GM12892 (cell line): ENCODE measurements at regions not wholly inside any gene's neighbourhood (a gene's known extent, or its start where the extent isn't known, plus 50 kb on each side); places are given as distances from the start of the nearest gene placed in this dataset.

Source experiments
- DNase-seq: peaks from one replicate; pipeline ENCODE4 v3.0.0; 2011; ENCODE audit not compliant: insufficient read length
- FAIRE-seq: peaks from 2 replicates; lab custom pipeline; 2011; peaks lifted over from hg19 to GRCh38; lab: Jason Lieb, UNC
- POLR2A ChIP-seq: IDR thresholded peaks from 2 replicates; pipeline ENCODE4 v1.6.1; 2011; ENCODE audit warnings: low read depth, low read length, control low read depth
- POLR2AphosphoS5 ChIP-seq: IDR thresholded peaks from 2 replicates; pipeline ENCODE4 v1.6.1; 2011; ENCODE audit warnings: low read depth, low read length, control low read depth
- TAF1 ChIP-seq: IDR thresholded peaks from 2 replicates; pipeline ENCODE4 v1.6.1; 2011; ENCODE audit warnings: low read depth, mild to moderate bottlenecking, control low read depth, low read length, borderline replicate concordance

GRCh38 chrX:123075947-123076561, 108.0 kb upstream of the GRIA3 start:
- TF ChIP-seq POLR2A (no peak), POLR2AphosphoS5 (no peak), TAF1 (no peak)
- DNase-seq (no peak), FAIRE-seq (no peak)

DNA sequence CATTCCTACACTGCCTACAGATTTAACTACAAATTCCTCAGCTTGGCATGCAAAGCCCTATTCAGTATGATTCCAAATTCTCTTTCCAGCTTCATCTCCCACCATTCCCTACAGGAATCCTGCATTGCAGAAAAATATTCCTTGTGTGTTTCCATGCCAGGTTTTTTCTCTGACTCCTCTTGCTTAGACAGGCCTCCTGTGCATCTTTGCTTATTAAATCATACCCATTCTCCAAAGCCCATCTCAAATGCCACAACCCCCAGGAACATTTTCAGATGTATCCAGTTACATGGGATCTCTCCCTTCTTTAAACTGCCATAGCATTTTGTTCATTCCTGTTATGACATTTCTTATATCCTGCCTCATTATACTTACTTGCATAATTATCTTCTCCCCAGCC, 106.4 kb upstream of the GRIA3 start:
- DNase-seq (no peak), FAIRE-seq (no peak)
- no peak for TF ChIP-seq POLR2A
- no peak for TF ChIP-seq TAF1

DNA sequence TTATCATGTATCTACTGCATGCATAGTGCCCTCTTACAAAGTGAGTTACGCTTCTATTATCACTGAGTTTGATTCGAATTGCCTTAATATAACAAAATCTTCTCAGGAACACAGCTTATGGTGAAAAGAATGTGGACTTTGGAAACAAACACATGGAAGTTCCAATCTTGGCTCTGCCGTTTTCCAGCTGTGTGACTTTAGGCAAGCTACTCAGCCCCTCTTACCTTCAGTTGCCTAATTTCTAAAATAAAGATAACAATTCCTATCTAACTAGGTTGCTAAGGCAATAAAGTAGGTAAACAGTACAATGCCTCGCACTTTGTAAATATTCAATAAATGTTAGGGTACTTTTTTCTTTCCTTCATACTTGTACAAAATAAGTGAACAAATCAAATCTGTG, 104.0 kb upstream of the GRIA3 start:
- FAIRE-seq = no peak
- TF ChIP-seq TAF1 (no peak), POLR2A (no peak), POLR2AphosphoS5 (no peak)
- DNase-seq = no peak

GRCh38 chrX:123081776-123082175, 102.3 kb upstream of the GRIA3 start:
- FAIRE-seq = no peak
- no peak for DNase-seq
- TF ChIP-seq POLR2AphosphoS5 (no peak), TAF1 (no peak), POLR2A (no peak)

DNA sequence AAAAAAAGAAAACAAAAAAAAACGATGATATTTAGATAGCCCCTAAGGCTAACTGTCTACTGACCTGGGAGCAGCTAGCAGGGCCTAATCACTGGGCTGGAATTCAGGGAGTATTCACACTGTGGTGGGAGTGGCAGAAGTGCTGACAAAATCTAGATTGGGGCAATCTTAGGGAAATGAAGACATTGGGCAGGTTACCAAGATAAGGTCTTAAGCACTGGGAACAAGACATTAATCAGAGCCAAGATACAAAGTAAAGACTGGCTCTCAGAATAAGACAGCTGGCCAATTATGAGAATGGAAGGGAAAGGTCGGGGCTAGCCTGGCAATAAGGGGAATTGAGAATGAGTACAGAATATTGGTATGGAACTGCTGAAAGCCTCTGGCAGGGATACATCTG, 100.2 kb upstream of the GRIA3 start:
- TF ChIP-seq POLR2AphosphoS5 (no peak), TAF1 (no peak), POLR2A (no peak)
- FAIRE-seq = no peak

DNA sequence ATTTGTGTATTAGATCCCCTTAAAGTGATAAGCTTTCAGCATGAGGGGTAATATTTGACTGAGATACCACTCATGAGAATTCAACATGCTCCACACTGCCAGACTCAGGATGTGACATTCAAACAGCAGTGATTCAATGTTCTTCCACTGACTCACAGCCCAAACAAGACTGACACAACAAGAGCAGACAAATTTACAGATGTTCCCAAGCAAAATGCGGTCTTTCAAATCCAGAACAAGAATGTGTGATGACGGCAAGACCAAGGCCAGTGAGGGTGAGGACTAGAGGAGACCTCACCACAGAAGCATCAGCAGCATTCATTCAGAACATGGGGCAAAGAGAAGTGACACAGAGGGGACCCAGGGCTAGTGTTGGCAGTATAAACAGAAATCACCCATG, 99.3 kb upstream of the GRIA3 start:
- TF ChIP-seq TAF1 (no peak), POLR2AphosphoS5 (no peak), POLR2A (no peak)
- FAIRE-seq (no peak), DNase-seq (no peak)

More for the DNA sequence above, 100.2 kb upstream of the GRIA3 start:
- DNase-seq = no peak

GRCh38 chrX:123085311-123085940, 98.7 kb upstream of the GRIA3 start:
- TF ChIP-seq TAF1 = no peak
- TF ChIP-seq POLR2AphosphoS5 = no peak
- TF ChIP-seq POLR2A = no peak
- FAIRE-seq (no peak), DNase-seq (no peak)

DNA sequence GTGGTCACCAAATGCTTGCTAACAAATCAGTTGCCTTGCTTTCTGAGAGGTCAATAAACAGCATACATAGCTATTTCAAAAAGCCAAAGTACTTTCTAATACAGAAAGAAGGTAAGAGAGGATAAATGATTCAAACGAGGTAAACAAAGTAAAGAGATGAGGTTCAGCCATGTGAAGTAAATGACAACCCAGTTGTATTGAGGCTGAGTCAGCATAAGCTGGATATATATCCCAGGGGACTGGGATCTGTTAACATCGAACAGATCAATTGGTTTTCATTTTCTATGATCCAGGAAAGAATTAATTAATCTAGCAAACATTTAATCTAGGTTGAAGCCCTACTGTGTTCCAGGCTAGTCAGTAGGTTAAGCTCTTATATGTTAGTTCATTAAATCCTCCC, 97.3 kb upstream of the GRIA3 start:
- DNase-seq (no peak), FAIRE-seq (no peak)
- TF ChIP-seq POLR2AphosphoS5 = no peak
- no peak for TF ChIP-seq TAF1
- no peak for TF ChIP-seq POLR2A

DNA sequence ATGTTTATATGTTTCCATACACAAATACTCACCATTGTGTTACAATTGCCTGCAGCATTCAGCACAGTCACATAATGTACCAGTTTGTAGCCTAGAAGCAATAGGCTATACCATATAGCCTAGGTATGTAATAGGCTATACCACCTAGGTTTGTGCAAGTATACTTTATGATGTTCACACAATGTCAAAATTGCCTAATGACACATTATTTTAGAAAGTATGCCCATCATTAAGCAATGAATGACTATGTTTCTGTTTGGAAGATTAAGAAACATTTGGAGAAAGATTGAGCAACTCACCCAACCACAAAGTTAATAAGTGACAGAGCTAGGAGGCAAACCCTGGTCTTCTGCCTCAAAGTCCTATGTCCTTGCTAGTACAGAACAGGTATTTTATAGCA, 96.8 kb upstream of the GRIA3 start:
- FAIRE-seq = no peak
- no peak for DNase-seq
- TF ChIP-seq POLR2AphosphoS5 (no peak), TAF1 (no peak), POLR2A (no peak)

DNA sequence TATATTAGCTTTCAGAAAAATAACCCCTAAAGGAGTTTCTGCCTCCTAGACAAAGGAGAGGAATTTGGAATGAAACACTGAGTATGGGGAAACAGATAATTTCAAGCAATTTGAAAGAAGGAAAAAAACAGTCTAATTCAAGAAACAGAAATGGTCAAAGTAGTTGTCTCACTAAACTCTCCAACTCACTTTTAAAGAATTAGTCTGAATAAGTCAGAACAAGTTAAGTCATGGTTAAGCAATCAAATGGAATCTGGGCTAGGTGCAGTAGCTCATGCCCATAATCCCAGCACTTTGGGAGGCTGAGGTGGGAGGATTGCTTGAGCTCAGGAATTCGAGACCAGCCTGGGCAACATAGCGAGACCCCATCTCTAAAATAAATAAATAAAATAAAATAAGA, 95.7 kb upstream of the GRIA3 start:
- no peak for FAIRE-seq
- DNase-seq = no peak
- TF ChIP-seq POLR2AphosphoS5 (no peak), TAF1 (no peak), POLR2A (no peak)

- no peak for DNase-seq
- TF ChIP-seq POLR2AphosphoS5 (no peak), POLR2A (no peak), TAF1 (no peak)
- FAIRE-seq = no peak
These were observed 95.1 kb upstream of the GRIA3 start for GRCh38 chrX:123088930-123089329.

DNA sequence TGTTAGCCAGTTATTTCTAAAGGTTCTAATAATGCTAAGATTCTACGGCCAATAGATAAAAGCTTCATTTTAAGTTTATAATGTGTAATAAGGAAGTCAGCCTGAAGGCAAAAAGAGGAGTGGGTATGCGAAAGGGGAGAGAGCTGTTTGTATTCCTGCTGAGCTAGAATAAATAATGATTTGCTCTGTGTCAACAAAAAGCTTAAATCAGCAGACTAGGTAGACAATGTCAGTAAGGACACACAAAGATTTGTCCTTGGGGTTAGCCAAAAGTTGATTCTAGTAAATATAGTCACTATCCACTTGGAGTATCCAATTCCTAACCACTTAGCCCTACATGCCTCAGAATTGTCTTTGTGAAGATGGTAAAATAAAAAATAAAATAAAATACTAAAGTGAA, 90.3 kb upstream of the GRIA3 start:
- DNase-seq (no peak), FAIRE-seq (no peak)
- no peak for TF ChIP-seq TAF1
- no peak for TF ChIP-seq POLR2AphosphoS5
- no peak for TF ChIP-seq POLR2A
